Ecto neural progenitor cell (in vitro differentiated cells): ENCODE measurements at regions not wholly inside any gene's neighbourhood (a gene's known extent, or its start where the extent isn't known, plus 50 kb on each side); places are given as distances from the start of the nearest gene placed in this dataset.

Experiments
- DNase-seq: peaks from one replicate; pipeline ENCODE4 v3.0.0-alpha.2; 2018; ENCODE audit warnings: low spot score

DNA sequence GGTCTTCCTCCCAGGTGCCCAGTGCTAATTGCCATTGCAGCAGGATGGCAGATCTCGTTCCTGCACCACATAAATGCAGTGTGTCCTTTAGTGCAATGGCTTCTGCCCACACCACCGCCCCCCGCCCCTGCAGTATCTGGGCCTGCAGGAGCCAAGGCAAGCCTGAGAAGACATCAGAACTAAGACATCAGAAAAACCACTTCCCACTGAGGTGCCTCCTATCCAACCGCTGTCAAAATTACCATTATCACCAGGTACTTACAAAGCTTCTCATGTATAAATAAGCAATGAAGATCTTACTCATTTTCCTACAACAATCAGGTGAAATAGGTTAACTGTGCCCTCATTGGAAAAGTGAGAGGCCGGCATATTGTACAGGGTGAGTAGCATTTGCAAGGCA lies 228.8 kb downstream of the FBXO15 start:
- DNase-seq = no peak

DNA sequence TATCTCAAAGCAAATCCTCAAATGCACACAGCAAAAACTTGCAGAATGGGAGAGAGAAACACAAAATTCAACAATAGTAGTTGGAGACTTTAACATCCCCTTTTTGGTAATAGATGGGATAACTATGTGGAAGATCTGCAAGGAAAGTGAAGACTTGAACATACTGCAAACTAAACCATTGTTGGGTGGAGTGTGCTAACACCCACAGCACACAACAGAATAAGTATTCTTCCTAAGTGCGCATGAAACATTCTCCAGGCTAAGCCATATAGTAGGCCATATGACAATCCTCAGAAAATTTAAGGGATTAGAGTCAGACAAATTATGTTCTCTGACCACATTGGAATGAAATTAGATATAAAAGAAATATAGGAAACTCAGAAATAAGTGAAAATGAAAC lies 230.6 kb downstream of the FBXO15 start:
- DNase-seq = no peak

DNA sequence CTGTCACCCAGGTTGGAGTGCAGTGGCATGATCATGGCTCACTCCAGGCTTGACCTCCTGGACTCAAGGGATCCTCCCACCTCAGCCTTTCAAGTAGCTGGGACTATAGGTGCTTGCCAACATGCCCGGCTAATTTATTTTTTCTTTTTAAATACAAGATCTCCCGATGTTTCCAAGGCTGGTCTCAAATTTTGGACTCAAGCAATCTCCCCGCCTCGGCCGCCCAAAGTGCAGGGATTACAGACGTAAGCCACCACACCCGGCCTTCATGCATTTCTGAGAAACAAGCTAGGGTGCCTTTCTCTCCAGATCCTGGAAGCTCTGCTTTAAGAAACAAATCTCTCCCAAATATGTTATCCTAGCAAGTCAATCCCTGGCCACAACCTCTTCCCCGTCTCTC lies 234.1 kb downstream of the FBXO15 start:
- no peak for DNase-seq

DNA sequence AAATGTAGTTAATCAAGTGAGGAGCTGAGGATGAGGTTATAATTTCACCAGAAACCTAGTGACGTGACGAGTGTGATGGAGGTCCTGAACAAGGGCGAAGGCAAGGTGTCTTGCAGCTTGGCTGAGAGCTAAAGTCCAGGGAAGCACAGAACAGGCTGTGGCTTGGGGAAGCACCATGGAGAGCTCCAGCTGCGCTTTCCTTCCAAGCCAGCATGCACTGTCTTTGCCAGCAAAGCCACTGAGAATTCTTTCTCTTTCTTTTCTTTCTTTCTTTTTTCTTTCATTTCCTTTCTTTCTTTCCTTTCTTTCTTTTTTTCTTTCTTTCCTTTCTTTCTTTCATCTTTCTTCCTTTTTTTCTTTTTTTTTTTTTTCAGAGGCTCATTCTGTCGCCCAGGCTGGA lies 239.3 kb downstream of the FBXO15 start:
- DNase-seq = peak; percentile 66

DNA sequence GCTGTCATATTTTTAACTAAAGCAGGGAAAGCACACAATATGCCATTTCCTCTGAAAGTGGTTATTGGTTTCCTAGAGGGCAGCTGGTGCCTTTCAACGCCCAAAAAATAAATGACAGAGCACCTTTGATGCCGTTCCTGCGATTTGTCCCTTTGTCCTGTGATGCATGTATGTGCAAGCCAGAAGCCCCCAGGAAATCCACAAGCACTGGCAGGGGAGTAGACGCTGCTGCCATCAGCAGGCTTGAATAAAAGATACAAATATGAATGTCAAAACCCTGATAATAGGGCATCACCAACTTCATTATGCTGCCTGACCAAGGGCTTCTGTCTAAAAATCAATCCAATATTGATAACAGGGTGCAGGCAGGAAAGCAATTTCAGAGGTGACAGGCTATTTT lies 246.1 kb downstream of the FBXO15 start:
- no peak for DNase-seq

DNA sequence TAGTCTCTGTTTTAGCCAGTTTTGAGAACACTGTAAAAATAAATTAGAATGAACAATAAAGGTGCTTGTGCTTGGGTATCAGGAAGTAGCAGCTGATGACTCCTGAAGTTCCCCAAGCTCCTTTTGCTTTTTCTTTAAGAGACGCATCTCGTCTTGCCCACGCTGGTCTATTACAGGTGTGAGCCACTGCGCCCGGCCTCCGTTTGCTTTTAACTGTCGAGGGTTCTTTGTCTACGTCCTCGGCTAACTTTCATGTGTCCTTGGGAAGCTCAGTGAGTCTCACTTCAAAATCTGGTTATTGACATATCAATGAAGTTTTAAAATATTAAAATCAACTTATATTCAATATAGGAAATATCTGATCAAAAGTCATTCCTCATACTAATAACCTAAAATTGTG lies 246.5 kb downstream of the FBXO15 start:
- no peak for DNase-seq

DNA sequence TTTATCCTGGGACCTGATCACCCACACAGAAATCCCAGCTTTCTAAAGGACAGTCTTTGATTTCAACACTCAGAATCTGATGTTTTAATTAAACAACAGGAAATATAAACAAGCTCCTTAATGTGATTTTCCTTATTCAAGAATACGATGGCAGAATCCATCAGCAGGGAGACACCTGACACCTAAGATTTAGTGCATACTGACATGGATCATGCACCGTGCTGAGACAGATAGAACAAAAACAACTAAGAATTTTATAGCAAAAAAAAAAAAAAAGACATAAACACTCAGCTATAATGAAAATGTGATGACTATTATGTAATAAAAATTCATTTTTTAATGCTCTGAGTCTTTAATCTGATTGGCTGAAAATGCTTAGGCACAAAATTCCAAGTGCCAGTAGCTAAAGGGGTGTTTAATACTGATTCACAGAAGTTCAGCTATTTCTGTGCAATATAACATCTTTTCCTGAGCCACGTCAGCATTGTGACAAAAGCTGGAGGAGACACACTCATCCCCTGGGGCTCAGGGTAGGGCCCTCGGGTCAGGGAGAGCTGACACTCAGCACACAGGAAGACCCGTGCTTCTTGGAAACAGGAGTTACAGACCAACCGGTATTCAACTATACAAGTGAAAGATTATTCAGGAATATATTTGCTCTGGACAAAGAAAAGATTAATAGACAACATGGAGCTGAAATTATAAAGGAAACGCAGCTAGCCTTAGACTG lies 247.4 kb downstream of the FBXO15 start:
- no peak for DNase-seq

DNA sequence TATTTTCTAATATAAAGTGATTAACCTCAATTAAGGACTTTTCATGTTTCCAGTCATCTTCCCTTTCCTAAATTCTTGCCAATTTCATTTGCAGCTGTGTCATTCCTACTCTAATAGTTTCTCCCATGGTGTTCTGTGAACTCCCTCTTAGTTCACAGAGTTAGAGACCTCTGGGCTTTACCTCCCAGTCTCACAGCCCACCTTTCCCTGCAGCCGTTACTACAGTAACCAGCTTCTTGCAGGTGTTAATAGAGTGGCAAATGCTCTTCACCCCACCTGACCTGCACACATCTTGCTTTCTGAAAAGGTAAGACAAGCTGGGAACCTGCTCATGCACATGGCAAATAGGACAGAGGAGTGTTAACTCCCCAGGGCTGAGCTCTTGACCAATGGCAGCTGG lies 250.1 kb downstream of the FBXO15 start:
- DNase-seq = no peak

DNA sequence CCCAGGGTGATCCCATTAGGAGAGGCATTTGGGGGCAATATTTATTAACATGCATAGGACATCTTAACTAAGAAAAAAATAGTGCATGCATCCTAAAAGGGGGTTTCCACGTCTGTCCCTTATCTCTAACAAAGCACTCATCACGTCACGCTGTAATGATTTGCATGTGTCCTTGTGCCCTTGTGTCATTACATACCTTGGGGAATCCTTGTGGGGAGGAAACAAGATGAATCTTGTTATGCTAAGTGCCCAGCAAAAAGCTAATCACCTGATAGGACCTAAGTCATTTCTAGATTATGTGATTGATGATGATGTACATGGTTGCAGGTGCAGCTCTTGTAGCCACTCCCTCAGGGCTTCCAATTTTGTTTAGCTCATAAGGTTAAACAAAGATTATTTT lies 250.9 kb downstream of the FBXO15 start:
- no peak for DNase-seq

DNA sequence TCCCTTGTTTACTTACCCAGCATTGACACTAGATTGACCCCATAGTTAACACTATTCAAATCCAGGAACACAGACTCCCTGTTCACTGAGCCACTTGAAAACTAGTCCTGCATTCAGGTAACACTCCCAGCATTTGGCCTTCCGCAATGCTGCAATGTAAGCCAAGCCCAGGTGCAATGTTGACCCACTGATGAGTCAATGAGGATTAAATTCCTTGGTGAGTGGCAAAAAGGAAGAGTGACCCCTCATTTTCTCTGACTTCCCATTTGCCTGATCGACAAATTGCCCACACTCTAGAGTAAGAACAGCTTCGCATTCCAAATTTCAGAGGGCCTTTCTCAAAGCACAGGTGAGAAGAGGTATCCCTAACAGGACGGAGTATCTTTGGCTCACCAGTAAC lies 251.9 kb downstream of the FBXO15 start:
- DNase-seq = no peak

DNA sequence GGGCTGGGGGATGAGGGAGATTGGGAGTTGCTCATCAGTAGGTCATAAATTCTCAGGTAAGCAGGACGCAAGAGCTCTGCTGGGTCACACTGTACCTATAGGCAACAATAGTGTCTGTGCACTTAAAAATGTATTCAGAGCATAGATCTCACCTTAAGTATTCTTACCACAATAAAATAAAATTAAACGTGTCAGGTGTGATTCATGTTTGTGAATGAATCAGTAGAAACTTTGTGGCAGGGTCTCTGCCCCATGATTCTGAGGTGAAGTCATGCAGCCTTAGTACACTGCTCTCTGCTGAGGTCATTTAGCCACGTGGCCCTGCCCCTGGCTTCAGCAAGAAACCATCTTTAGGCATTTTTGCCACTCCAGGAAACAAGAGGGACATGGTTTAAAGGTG lies 253.8 kb downstream of the FBXO15 start:
- DNase-seq = no peak

DNA sequence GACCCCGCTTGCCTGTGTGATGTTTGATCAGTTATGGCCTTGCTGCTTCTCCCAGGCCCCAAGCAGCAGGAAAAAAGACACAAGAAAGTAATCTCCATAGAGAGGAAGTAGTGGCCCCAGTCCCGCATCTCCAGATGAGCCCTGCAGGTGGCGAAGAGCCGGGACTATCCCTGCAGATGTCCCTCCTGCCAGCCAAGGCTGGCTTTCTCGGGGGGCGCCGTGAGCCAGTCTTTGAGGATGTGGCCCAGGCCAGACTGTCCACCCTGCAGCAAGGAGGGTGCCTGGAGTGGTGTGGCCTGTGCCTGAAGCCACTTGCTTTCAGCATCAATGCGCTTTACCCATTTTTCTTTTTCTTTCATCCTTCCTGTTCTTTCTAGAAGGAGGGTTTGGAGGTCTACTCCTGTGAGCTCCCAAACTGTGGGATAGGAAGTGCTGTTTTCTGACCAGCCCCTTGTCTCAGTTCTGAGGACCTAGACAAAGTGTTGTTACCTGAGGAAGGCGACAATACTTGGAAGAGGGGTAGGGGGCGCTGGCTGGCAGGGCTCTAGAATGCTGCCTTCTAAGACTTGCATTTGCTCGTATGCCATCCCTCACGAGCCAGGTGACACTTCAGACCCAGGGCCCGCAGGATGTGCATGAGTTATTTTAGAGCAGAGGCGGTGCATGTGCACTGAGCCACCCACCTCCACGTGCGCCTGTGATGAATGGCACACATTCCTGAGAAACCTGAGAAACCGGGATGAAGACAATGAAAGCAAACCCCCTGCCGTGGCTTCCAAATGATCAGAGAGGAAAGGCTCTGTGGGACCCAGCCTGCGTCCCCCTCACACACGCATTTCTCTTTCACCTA lies 255.8 kb downstream of the FBXO15 start:
- peak; percentile 60 for DNase-seq

DNA sequence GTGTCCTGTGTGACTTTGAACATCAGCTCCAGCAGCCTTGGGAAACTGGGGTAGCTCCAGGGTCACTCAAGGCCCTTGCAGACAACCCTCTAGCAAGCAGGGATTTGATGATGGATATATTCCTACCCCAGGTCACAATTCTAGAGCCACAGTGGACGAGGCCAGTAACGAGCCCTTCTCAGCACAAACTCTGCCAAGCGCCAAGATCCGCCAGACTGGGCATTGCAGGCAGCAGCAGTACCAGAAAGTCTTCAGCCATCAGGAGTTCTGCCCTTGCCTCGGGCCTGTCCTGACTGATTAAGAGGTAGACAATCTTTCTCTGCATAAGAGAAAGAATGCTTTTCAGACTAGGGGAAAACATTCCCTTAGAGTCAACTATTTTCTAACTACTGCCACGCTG lies 259.1 kb downstream of the FBXO15 start:
- no peak for DNase-seq

DNA sequence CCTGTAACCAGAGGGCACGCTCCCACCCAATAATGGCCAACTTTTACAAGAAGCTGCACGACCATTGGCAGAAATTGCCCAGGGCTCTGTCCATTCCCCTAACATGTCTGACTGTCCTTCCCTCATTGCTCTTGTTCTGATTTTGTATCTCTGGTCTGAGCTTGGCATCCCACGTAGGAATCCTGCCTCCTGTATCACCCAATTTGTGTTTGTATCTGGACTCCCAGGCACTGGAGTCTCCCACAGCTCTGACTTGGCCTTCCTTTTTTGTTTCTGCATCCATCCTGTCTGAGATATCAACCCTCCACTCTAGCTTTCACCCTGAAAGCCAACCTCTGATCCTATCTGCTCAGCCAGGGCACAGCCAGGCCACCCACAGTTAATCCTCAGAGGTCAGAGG lies 259.8 kb downstream of the FBXO15 start:
- no peak for DNase-seq

DNA sequence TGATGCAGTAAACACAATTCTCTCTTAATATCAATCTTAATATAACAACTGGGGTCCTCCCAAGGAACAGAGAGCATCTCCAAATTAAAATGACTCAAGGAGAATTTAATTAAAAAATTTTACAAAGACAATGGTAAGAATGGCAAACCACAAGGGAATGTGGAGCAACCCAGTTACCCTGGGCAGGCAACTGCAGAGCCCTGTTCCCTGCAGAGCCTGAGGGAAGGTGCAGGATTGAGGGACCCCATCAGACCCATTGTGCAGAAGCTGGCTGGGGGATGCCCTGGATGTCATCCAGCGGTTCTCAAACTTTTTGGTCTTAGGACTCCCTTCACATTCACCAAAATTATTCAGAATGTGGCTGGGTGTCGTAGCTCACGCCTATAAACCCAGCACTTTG lies 262.8 kb downstream of the FBXO15 start:
- DNase-seq = no peak

DNA sequence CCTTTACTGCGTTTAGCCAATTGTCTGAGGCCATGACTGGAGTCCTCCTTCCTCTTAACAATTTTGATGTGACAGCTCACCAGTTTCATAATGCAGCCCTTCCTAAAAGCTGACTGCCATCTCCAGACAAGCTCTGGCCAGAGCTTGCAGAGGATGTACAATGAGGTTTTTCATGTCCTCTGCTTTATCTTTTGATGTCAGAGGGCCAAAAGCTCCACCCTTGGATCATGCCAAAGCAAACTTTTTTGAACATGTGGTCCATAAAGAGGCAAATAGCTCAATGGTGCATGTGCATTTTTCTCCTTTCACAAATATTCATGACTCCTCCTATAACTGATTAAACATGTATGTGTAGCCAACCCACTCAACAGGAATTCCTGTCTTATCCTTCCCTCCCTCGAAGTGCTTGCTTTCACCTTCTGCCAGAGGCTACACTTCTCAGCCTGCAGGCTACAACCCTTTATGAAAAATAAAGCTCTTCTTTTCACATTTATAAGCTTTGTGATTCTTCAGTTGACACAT lies 266.2 kb downstream of the FBXO15 start:
- no peak for DNase-seq

DNA sequence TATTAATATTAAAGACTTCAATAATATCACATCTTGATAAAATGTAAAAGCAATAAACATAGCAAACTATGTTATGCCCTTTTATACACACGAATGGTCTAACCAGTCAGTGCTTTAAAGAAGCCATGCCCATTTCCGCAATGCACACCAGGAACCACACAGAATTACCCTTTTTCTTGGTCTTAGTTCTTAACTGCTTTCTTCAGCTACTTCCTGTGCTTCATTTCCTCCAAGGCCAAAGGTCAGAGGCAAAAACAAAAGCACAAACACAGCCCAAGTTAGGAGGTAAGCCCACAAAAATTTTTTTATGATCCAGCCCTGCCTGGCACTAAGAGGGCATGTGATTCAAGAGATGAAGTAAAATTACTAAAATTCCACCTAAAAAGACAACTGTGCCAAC lies 267.2 kb downstream of the FBXO15 start:
- no peak for DNase-seq

DNA sequence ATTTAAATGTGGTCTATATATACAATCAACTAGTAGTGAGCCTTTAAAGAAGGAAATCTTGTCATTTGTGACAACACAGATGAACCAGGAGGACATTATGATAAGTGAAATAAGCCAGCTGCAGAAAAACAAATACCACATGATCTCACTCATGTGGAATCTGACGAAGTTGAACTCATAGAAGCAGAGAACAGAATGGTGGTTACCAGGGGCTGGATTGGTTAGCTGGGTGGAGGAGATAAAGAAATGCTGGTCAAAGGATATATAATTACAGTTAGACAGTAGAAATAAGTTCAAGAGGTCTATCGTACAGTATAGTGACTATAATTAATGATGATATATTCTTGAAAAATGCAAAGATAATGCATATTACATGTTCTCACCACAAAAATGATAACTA lies 267.9 kb downstream of the FBXO15 start:
- no peak for DNase-seq

DNA sequence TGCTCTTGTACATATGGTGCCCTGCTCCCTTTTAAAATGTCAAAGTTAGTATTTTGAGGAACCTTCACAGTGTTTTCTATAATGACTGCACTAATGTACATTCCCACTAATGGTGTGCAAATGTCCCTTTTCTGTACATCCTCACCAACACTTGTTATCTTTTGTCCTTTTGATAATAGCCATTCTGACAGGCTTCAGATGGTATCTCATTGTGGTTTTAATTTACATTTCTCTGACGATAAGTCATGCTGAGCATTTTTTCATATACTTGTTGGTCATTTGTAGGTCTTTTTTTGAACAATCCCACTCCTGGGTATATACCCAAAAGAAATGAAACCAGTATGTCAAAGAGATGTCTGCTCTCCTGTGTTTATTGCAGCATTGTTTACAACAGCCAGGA lies 268.3 kb downstream of the FBXO15 start:
- DNase-seq = no peak

DNA sequence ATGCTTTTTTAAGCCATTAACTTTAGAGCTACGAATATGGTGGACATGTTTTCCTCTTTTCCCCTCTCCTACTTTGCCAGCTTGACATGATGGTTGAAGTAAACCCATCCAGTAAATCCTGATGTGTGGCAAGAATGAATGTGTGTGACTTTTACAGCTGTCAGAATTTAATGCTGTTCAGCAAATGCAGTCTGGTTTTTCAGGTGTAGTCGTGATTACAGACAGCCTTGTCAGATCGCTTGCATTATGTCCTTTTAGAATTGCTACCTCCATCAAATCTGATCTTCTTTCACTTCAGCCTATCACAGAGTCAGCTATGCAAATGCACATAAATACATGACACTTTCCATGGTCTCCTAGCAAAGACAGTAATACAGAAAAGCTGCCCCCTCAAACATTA lies 278.5 kb downstream of the FBXO15 start:
- no peak for DNase-seq

DNA sequence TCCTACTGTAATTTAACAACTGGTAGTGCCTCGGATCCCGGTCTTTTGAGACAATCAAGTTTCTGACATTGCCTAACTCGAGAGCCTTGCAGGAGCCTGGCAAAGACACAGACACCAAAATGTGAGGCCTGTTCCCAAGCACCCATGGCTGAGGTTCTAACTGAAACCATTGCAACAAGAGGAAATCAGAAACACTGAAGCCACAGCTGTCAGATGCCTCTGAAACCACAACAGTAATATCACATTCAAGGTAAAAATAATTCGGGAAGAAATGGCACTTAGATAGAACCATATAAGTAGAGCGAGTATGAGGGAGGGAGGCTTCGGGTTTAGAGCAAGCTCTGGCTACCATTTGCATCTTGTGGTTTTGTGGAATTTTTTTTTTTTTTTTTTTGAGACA lies 285.9 kb downstream of the FBXO15 start:
- no peak for DNase-seq

DNA sequence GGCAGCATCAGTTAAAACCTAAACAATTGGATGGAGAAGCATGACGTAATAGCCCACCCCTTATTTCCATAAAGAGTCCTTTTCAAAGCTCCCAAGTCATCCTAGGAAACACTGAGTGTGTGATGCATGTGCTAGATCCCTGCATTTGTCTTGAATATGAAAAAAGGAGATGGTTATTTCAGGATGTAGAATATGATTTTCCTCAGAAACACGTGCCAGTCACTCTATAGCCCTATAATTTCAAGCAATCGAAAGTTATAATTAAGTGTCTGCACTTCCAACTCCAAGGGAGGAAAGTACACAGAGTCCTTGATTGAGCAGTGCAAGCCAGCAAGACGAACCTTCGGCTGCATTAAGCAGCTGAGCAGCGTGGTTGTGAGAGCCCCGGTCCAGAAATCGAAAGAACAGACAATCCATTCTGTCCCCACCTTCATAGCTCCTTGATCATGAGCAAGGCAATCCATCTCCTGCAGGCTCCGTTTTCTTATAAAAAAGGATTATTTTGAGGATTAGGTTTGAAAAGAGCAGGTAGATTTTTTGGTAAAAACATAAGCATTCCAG lies 287.7 kb downstream of the FBXO15 start:
- no peak for DNase-seq
